OCI-LY1 (cell line): ENCODE measurements at regions not wholly inside any gene's neighbourhood (a gene's known extent, or its start where the extent isn't known, plus 50 kb on each side); places are given as distances from the start of the nearest gene placed in this dataset.

ENCODE experiments used
- H2AFZ ChIP-seq: fragments of 200-600 bp; sonication (generic), shearing (Covaris generic); 2 replicates; pipeline ENCODE4 v1.6.0; 2014; ENCODE audit warnings: antibody characterized with exemption, mild to moderate bottlenecking, low read length
- H3F3A ChIP-seq: fragments of 200-600 bp; sonication (generic), shearing (Covaris generic); 2 replicates; pipeline ENCODE4 v1.6.0; 2014; ENCODE audit warnings: mild to moderate bottlenecking, antibody characterized with exemption, low read length, moderate library complexity; ENCODE audit not compliant: insufficient read depth
- H3K27ac ChIP-seq: fragments of 200-600 bp; sonication (generic); 2 replicates; pipeline ENCODE4 v1.5.1; 2014; ENCODE audit warnings: low read length, mixed run types, mild to moderate bottlenecking, low read depth; ENCODE audit not compliant: poor library complexity, severe bottlenecking
- H3K27me3 ChIP-seq: fragments of 200-600 bp; sonication (generic); 2 replicates; pipeline ENCODE4 v1.6.0; 2014; ENCODE audit warnings: antibody characterized with exemption, mild to moderate bottlenecking, low read length, moderate library complexity; ENCODE audit not compliant: insufficient read depth
- H3K36me3 ChIP-seq: fragments of 200-600 bp; sonication (generic); 2 replicates; pipeline ENCODE4 v1.6.1; 2014; ENCODE audit warnings: mild to moderate bottlenecking, antibody characterized with exemption, low read length, moderate library complexity, mixed read lengths; ENCODE audit not compliant: insufficient read depth
- H3K4me1 ChIP-seq: fragments of 200-600 bp; sonication (generic); 2 replicates; pipeline ENCODE4 v1.5.1; 2014; ENCODE audit warnings: mild to moderate bottlenecking, low read length, moderate library complexity; ENCODE audit not compliant: insufficient read depth, severe bottlenecking
- H3K4me2 ChIP-seq: fragments of 200-600 bp; sonication (generic), shearing (Covaris generic); 2 replicates; pipeline ENCODE4 v1.6.1; 2014; ENCODE audit warnings: low read length
- H3K4me3 ChIP-seq: fragments of 200-600 bp; sonication (generic); 2 replicates; pipeline ENCODE4 v1.5.1; 2014; ENCODE audit warnings: low read length, low read depth, mild to moderate bottlenecking, mixed read lengths; ENCODE audit not compliant: poor library complexity, severe bottlenecking
- H3K79me2 ChIP-seq: fragments of 200-600 bp; shearing (Covaris generic); 2 replicates; pipeline ENCODE4 v1.6.1; 2016; ENCODE audit warnings: mixed run types, low read length, mixed read lengths; ENCODE audit not compliant: insufficient read depth
- H3K9ac ChIP-seq: fragments of 200-600 bp; sonication (generic), shearing (Covaris generic); 2 replicates; pipeline ENCODE4 v1.6.1; 2014; ENCODE audit warnings: mild to moderate bottlenecking, low read length, mixed read lengths
- H3K9me2 ChIP-seq: fragments of 200-600 bp; sonication (generic), shearing (Covaris generic); 2 replicates; pipeline ENCODE4 v1.6.1; 2014; ENCODE audit warnings: low read depth, mild to moderate bottlenecking, low read length, mixed read lengths
- H3K9me3 ChIP-seq: fragments of 200-600 bp; shearing (Covaris generic); 2 replicates; pipeline ENCODE4 v1.6.1; 2014; ENCODE audit warnings: low read length, mixed read lengths
- H4K20me1 ChIP-seq: fragments of 200-600 bp; sonication (generic), shearing (Covaris generic); 2 replicates; pipeline ENCODE4 v1.6.0; 2016; ENCODE audit warnings: mild to moderate bottlenecking, low read length; ENCODE audit not compliant: insufficient read depth
- CTCF ChIP-seq: fragments of 200-600 bp; sonication (generic), shearing (Covaris generic); IDR thresholded peaks from 2 replicates; pipeline ENCODE4 v1.5.1; 2017; ENCODE audit warnings: mild to moderate bottlenecking, antibody characterized with exemption, low read length, moderate library complexity, mixed read lengths
- EZH2 ChIP-seq: fragments of 200-600 bp; sonication (generic), shearing (Covaris generic); IDR thresholded peaks from 2 replicates; pipeline ENCODE4 v1.8.0; 2017; ENCODE audit warnings: borderline replicate concordance, mixed run types, mild to moderate bottlenecking, antibody characterized with exemption, low read length, moderate library complexity, mixed read lengths

- no peak overlapping the region for H2AFZ ChIP-seq
- no peaks in the 10 kb centered on the region for H4K20me1 ChIP-seq
- no peak overlapping the region for H3K4me2 ChIP-seq
- no peaks in the 10 kb centered on the region for H3K9me2 ChIP-seq
- H3K9me3 ChIP-seq = no peaks in the 10 kb centered on the region
- H3K27ac ChIP-seq = no peak overlapping the region
- no peaks in the 10 kb centered on the region for H3K4me1 ChIP-seq
- H3K9ac ChIP-seq = no peak overlapping the region
- no peaks in the 10 kb centered on the region for H3K36me3 ChIP-seq
- no peak for TF ChIP-seq CTCF
- no peak for TF ChIP-seq EZH2
- H3K4me3 ChIP-seq = no peak overlapping the region
- H3F3A ChIP-seq = no peaks in the 10 kb centered on the region
- no peaks in the 10 kb centered on the region for H3K79me2 ChIP-seq
- no peaks in the 10 kb centered on the region for H3K27me3 ChIP-seq
Observed at GRCh38 chr17:12597895-12598294, 67.8 kb upstream of the MYOCD start.

DNA sequence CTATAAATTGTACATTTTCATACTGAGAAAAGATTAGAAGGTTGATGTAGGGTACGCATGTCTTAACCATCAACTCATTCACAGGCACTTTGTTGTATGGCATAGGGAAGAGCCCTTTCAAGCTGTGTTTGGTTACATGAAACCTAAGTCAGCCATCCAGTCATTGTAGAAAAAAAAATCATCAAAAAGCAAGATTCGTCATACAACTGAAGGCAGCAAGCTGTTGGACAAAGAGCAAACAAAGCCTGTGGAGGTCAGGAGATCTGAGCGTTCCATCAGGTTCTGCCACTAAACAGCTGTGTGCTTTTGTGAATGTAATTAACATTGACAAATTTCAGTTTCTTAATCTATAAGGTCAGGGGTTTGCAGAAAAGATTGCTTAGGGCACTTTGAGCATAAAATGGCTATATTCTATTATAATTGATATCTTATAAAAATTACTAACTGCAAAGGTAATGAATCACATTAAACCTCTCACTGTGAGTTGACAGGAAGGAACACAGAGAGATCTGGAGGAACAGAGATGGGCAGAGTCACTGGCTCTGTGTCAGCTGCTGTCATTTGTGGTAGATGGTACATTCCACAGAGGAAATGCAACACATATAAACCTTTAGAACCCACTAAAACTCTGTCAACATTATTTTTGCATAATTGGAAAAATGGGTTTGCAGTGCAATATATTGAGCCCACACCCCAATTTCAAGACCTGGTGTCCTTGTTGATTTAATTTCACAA lies 66.3 kb upstream of the MYOCD start:
- Histone ChIP-seq H3K27ac (no peak overlapping the region), H3K4me2 (no peak overlapping the region), H3K9ac (no peak overlapping the region), H2AFZ (no peak overlapping the region), H3K4me3 (no peak overlapping the region), H3F3A (no peaks in the 10 kb centered on the region), H4K20me1 (no peaks in the 10 kb centered on the region), H3K4me1 (no peaks in the 10 kb centered on the region), H3K9me2 (no peaks in the 10 kb centered on the region), H3K36me3 (no peaks in the 10 kb centered on the region), H3K27me3 (no peaks in the 10 kb centered on the region), H3K79me2 (no peaks in the 10 kb centered on the region), H3K9me3 (no peaks in the 10 kb centered on the region)
- no peak for TF ChIP-seq EZH2
- TF ChIP-seq CTCF = no peak

DNA sequence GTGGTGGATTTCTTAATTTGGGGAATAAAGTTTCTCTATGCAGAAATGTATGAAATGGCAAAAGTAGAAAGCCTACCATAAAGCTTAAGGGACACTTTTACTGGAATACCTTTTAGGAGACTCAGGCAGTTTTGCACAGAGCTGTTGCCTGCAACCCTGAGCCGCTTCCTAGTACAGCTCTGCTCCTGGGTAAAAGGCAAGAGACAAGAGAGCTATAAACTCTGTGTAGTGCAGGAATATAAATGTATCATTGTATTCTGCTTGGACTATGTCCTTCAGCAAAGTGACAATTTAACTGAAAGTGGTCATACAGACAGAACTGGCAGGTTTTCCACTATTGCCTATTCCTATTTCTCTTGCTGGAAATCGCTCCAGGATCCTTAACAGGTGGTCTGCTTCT lies 65.3 kb upstream of the MYOCD start:
- Histone ChIP-seq H3K4me1 (no peaks in the 10 kb centered on the region), H3K27me3 (no peaks in the 10 kb centered on the region), H3K9ac (no peak overlapping the region), H3K4me3 (no peak overlapping the region), H3K27ac (no peak overlapping the region), H3K79me2 (no peaks in the 10 kb centered on the region), H2AFZ (no peak overlapping the region), H3K36me3 (no peaks in the 10 kb centered on the region), H3F3A (no peaks in the 10 kb centered on the region), H3K9me3 (no peaks in the 10 kb centered on the region), H4K20me1 (no peaks in the 10 kb centered on the region), H3K4me2 (no peak overlapping the region), H3K9me2 (no peaks in the 10 kb centered on the region)
- no peak for TF ChIP-seq EZH2

DNA sequence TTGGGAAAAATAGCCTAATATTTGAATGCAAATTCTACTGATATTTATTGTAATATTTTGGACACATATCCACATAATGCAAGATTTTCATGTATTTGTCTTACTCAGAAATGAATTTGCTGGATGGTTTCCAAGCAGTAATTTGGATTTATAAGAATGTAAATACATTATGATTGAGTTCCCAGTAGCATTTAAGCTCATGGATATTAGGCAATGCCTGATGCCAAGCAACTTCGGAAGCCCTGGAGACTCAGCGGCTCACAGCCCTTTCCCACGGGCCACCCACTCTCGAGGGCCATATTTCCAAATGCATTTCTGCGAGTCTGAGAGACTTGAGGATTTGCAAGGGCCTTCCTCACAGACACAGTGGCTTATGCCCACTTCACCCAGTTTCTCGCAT lies 62.1 kb upstream of the MYOCD start:
- H3K27ac ChIP-seq = no peak overlapping the region
- H2AFZ ChIP-seq = no peak overlapping the region

More for the DNA sequence above, 62.1 kb upstream of the MYOCD start:
- no peak overlapping the region for H3K4me3 ChIP-seq
- TF ChIP-seq EZH2 (no peak), CTCF (no peak)
- no peaks in the 10 kb centered on the region for H3K79me2 ChIP-seq
- no peaks in the 10 kb centered on the region for H3K36me3 ChIP-seq
- no peaks in the 10 kb centered on the region for H3K4me1 ChIP-seq
- H3K9me3 ChIP-seq = no peaks in the 10 kb centered on the region
- no peak overlapping the region for H3K4me2 ChIP-seq
- H3F3A ChIP-seq = no peaks in the 10 kb centered on the region
- H4K20me1 ChIP-seq = no peaks in the 10 kb centered on the region
- H3K9ac ChIP-seq = no peak overlapping the region
- H3K9me2 ChIP-seq = no peaks in the 10 kb centered on the region
- no peaks in the 10 kb centered on the region for H3K27me3 ChIP-seq
